ENCODE measurements at regions not wholly inside any gene's neighbourhood (a gene's known extent, or its start where the extent isn't known, plus 50 kb on each side); places are given as distances from the start of the nearest gene placed in this dataset.
A peak's percentile ranks its signal among the peaks of the same experiment; 100 is the strongest.

DNA sequence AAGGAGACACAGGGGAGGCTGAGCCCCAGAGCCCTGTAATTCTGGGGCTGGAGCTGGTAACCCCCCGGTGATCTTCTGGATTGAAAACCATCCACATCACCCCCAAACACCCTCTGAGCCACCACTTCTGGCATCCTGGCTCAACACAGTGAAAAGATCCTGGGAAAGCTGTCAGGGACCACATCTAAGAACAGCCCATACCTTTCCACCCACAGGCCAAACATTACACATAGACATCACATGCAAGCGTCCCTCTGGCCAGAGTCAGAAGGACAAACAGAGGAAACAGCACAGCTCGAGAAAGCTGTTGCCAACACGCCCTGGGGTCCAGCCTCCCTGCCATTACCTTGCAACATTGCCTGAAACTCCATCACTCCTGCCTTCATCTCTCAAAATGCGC, 469.5 kb downstream of the SOX6 start:
- peaks cover 0 to 38% (median 18%) of the 10 kb centered on the region in 12 donors for H3K4me1 ChIP-seq
- no peak for ATAC-seq
- intact Hi-C loops (cut with DNase I), result no loop called here
- no peak overlapping the region for H3K27ac ChIP-seq
- no peak overlapping the region for H3K4me3 ChIP-seq
- WGBS, 4 donors, result 94 to 97% (median 95%) methylated on average over 5 of the region's 5 CpGs
- TF ChIP-seq, protein P1, sequence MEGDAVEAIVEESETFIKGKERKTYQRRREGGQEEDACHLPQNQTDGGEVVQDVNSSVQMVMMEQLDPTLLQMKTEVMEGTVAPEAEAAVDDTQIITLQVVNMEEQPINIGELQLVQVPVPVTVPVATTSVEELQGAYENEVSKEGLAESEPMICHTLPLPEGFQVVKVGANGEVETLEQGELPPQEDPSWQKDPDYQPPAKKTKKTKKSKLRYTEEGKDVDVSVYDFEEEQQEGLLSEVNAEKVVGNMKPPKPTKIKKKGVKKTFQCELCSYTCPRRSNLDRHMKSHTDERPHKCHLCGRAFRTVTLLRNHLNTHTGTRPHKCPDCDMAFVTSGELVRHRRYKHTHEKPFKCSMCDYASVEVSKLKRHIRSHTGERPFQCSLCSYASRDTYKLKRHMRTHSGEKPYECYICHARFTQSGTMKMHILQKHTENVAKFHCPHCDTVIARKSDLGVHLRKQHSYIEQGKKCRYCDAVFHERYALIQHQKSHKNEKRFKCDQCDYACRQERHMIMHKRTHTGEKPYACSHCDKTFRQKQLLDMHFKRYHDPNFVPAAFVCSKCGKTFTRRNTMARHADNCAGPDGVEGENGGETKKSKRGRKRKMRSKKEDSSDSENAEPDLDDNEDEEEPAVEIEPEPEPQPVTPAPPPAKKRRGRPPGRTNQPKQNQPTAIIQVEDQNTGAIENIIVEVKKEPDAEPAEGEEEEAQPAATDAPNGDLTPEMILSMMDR (IDR thresholded peaks at IDR 0.05), result no peak
- no peak for TF ChIP-seq POLR2A (IDR thresholded peaks at IDR 0.05)
- no peak for DNase-seq
- H3K36me3 ChIP-seq, result no peaks in the 10 kb centered on the region
- H3K9me3 ChIP-seq, result no peaks in the 10 kb centered on the region
- no peaks in the 10 kb centered on the region for H3K27me3 ChIP-seq

DNA sequence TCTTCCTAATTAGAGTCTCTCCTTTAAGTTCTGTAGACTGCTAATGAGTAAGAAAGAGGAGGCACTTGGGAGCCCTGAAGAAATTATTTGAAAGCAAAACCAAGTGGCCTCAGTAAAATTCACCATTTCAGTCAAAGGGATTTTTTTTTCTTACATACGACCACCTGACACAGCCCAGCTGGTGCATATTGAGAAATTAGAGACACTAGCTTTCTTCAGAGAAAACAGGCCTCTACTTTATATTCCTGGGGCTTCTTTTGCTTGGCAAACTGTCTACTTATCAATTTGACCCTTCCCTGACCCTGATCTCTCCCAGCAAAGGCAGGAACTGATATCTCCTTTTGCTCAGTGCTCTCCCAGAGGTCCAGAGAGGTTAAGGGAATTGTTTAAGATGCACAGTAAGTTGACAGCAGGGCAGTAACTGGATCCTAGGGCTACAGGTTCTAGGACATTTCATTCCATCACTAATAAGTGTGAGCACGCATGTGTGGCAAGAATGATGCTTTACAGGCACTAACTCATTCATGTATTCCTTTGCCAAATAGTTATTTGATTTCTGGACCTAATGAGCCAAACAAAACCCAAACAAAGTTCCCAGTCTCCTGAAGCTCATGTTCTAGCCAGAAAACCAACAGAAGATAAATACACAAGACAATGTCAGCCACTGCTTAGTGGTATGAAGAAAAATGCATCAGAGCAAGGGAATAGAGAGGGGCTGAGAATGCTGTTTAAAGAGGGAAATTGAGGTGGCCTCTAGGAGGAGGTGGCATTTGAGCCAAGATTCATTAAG, 467.6 kb downstream of the SOX6 start:
- WGBS, 4 donors, result 74 to 83% (median 78%) methylated on average over 2 of the region's 2 CpGs
- DNase-seq (no peak), ATAC-seq (no peak)
- TF ChIP-seq, protein P1 (IDR thresholded peaks at IDR 0.05), result no peak
- no peak for TF ChIP-seq POLR2A (IDR thresholded peaks at IDR 0.05)
- Histone ChIP-seq H3K9me3 (no peaks in the 10 kb centered on the region), H3K27me3 (no peaks in the 10 kb centered on the region), H3K36me3 (no peaks in the 10 kb centered on the region), H3K4me3 (no peak overlapping the region), H3K4me1 (peaks cover 0 to 28% (median 12%) of the 10 kb centered on the region in 12 donors), H3K27ac (no peak overlapping the region)
- intact Hi-C loops (cut with DNase I), result no loop called here

DNA sequence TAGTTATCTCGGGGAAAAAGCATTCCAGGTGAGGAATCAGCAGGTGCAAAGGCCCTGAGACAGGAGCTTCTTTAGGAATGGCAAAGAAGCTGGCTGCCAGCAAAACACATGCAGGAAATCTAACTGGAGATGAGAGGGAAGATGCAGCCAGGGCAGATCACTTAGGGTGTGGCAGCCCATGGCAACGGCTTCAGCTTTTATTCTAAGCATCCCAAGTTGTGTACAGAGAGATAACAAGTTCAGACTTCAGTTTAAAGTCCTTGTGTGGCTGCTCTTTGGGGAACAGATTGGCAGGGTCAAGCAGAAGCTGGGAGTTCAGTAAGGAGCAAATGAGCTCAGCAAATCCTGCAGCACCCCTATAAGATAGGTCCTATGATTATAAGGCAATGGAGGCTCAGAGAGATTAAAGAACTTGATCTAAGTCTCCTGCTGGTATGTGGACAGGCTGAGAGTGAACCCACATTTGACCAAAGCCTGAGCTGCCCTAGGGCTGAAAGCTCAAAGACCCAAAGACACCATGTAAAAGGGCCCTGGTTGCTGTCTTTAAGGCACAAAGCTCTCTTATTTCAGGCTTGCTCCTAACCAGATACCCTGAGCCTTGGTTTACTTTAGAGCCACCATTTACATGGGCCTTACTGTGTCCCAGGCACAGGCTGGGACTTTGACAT, 466.8 kb downstream of the SOX6 start:
- no peak for TF ChIP-seq POLR2A (IDR thresholded peaks at IDR 0.05)
- TF ChIP-seq, protein P1 (IDR thresholded peaks at IDR 0.05), result no peak
- 64 to 86% (median 79%) methylated on average over 2 of the region's 2 CpGs for WGBS, 4 donors

DNA sequence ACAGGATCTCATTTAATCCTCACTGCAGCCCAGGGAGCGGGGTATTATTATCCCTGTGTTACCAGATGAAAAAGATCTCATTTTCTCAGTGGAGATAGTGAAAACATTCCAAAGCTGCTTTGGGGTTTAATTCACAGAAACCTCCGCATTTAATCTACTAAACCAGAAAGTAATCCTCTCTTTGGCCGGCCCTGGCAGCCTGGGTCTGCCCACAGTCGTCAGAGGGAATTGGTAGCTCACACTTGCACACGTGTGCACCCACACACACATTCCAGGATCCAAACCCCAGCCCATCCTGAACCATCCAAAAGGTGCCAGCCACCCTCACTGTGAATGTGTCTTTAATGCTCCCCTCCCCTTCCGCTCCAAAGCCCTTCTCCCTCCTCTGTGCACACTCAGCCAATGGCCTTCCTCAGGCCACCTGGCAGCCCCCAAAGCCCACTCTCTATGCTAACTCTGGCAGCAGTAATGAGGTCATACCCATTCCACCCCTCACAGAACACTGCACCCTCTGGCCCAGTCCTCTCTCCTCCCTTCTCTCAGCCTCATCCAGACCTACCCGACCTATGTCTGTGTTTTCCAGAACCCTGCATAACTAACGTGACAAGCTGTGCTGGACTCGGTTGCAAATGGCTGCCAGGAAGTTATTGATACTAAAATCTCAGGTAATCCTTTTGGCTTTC, 466.2 kb downstream of the SOX6 start:
- Histone ChIP-seq H3K27ac (peak overlapping the region in 1 of 12 donors; percentile 13), H3K27me3 (no peaks in the 10 kb centered on the region), H3K4me3 (no peak overlapping the region), H3K36me3 (no peaks in the 10 kb centered on the region), H3K4me1 (peaks cover 0 to 14% (median under 1%) of the 10 kb centered on the region in 12 donors), H3K9me3 (no peaks in the 10 kb centered on the region)
- ATAC-seq (no peak), DNase-seq (no peak)
- intact Hi-C loops (cut with DNase I), result no loop called here
- 74 to 81% (median 79%) methylated on average over 9 of the region's 9 CpGs for WGBS, 4 donors
- no peak for TF ChIP-seq POLR2A (IDR thresholded peaks at IDR 0.05)

More for the DNA sequence above, 466.8 kb downstream of the SOX6 start:
- H3K4me3 ChIP-seq, result no peak overlapping the region
- H3K4me1 ChIP-seq, result peaks cover 0 to 20% (median 5%) of the 10 kb centered on the region in 12 donors
- H3K27ac ChIP-seq, result no peak overlapping the region
- intact Hi-C loops (cut with DNase I), result no loop called here
- no peaks in the 10 kb centered on the region for H3K36me3 ChIP-seq
- H3K9me3 ChIP-seq, result no peaks in the 10 kb centered on the region
- no peaks in the 10 kb centered on the region for H3K27me3 ChIP-seq
- DNase-seq (no peak), ATAC-seq (no peak)
